T47D (cell line): ENCODE measurements at regions not wholly inside any gene's neighbourhood (a gene's known extent, or its start where the extent isn't known, plus 50 kb on each side); places are given as distances from the start of the nearest gene placed in this dataset.
"Not testable (repeated sequence)": the region's sequence is repeated elsewhere in the genome, so short reads cannot be mapped to it uniquely, and the experiment has no call there.

Experiments used
- DNase-seq, 2 experiments: peaks; one replicate each; pipeline versions ENCODE4 v3.0.0 to v3.0.0-alpha.2; 2011 to 2012; ENCODE audit warnings: low read depth in 1 of 2, low spot score in 1 of 2
- in situ Hi-C: cut with HindIII; loops from 2 replicates; pipeline ENCODE4 v1.10.0; 2016; ENCODE audit warnings: low sequenced_read_pairs, low pct_unique_long_range_greater_than_20kb

GRCh38 chr7:65146118-65146914 is 139.8 kb upstream of the ERV3-1 start:
- DNase-seq, in situ Hi-C loops: not testable (repeated sequence)

GRCh38 chr7:65145710-65146109 is 139.2 kb upstream of the ERV3-1 start:
- DNase-seq, in situ Hi-C loops: not testable (repeated sequence)

DNA sequence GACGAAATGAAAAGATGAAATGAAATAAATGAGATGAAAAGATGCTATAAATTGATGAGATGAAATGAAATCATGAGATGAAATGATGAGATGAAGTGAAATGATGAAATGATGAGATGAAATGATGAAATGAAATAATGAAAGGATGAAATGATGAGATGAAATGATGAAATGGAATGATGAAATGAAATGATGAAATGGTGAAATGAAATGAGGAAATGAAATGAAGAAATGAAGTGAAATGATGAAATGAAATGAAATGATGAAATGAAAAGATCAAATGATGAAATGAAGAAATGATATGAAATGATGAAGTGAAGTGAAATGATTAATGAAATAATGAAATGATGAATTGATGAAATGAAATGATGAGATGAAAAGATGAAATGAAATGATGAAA is 138.5 kb upstream of the ERV3-1 start:
- DNase-seq, in situ Hi-C loops: not testable (repeated sequence)

- DNase-seq, in situ Hi-C loops: not testable (repeated sequence)
These were observed 138.1 kb upstream of the ERV3-1 start for GRCh38 chr7:65144557-65144956.

GRCh38 chr7:65144119-65144518 is 137.6 kb upstream of the ERV3-1 start:
- in situ Hi-C loops, DNase-seq: not testable (repeated sequence)

DNA sequence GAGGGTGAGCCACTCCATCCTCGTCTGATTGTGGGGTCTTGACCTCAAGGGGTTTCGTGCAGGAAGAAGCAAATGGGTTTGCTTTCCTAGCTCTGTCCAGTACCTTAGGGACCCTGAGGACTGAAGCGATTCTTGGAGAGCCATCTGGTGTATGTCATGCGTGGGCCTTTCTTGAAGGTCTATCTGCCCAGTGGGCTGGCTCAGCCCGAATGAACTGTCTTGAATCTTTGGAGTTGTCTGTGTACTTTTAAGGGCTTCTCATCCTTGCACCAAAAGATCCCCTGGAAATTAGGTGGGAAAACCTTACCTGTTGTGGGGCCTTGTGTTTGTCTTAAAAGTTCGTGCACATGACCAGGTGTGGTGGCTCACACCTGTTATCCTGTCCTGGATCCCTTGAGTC is 135.4 kb upstream of the ERV3-1 start:
- in situ Hi-C loops, DNase-seq: not testable (repeated sequence)

GRCh38 chr7:65141405-65141778 is 134.9 kb upstream of the ERV3-1 start:
- in situ Hi-C loops, DNase-seq: not testable (repeated sequence)

DNA sequence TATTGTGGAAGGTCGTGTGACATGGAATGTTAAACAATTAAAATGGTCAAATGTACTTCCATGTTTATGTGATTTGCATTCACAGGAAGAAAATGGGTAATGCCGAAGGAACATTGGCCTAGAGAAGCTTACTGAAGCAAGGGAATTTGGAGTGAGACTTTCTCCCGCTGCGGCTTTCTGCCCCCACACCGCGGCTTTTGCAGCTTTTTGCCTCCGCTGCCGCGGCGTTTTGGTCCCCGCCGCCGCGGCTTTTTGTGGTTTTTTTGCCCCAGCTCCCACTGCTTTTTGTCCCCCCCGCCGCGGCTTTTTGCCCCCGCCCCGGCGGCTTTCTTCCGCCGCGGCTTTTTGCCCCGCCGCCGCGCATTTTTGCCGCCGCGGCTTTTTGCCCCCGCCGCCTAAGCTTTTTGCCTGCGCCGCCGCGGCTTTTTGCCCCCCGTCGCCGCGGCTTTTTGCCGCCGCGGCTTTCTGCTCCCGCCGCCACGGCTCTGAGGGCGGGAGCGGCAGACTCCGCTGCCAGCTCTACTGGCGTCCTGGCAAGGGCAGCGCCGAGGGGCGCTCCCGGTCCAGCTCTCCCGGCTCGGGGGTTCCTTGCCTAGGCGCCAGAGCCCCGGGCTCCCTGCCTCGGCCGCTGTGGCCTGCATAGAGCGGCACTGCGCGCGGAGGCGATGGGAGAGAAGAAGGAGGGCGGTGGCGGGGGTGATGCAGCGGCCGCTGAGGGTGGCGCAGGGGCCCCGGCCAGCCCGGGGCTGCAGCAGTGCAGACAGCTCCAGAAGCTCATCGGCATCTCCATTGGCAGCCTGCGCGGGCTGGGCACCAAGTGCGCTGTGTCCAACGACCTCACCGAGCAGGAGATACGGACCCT is 134.3 kb upstream of the ERV3-1 start:
- DNase-seq, in situ Hi-C loops: not testable (repeated sequence)

- DNase-seq, in situ Hi-C loops: not testable (repeated sequence)
These were observed 130.4 kb upstream of the ERV3-1 start for GRCh38 chr7:65136850-65137249.

DNA sequence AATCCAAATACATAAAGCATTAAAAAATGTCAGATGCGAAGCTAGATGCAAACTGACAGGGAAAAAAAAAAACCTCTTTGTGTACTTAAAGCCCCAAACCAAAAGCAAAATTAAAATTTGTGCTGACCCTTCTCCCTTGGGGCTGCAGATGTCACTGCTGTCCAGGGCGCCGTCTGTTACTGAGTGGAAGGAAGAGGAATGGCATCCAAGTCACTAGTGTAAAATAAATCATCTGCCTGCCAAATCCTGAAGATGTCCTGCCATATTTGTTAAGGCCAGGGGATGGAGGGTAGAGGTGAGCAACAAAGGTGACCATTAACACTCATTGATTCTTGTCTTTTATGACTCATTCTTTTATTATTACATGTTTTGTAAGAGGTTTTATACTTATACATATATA is 126.6 kb upstream of the ERV3-1 start:
- DNase-seq, in situ Hi-C loops: not testable (repeated sequence)

DNA sequence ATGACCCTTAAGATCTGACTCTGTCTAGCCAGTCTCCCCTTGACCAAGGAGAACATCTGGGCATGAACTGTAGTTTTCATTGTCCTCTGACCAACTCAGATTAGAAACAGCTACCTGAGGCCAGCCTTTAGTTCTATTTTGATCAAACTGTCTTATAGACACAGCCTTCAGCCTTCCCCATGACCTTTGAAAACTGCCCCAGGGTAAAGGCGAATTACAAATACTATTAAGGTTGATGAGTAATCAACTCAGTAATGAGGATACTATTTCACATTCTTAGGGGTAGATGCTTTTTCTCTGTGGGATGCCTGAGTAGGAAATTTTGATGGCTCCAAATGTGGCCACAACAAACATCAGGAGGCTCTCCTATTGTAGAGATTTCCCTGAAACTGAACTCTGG is 125.8 kb upstream of the ERV3-1 start:
- in situ Hi-C loops, DNase-seq: not testable (repeated sequence)

DNA sequence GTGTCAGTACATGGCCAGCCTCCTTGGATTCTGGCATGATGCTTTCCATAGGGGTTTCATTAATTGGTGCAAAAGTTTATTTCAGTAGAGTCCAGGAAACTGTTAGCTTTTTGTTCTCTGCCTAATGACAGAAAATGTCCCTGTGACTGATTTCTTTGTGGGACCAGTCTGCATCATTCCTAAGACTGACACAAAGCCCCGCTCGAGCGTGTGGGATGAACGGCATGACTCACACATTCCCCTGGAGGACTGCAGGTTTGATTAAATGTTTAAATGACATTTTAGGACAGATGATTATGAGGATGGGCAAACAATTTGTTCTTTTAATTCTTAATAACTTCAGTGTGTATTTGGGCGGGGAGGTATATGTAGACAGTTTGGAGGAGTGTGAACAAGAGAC is 120.9 kb upstream of the ERV3-1 start:
- in situ Hi-C loops, DNase-seq: not testable (repeated sequence)

DNA sequence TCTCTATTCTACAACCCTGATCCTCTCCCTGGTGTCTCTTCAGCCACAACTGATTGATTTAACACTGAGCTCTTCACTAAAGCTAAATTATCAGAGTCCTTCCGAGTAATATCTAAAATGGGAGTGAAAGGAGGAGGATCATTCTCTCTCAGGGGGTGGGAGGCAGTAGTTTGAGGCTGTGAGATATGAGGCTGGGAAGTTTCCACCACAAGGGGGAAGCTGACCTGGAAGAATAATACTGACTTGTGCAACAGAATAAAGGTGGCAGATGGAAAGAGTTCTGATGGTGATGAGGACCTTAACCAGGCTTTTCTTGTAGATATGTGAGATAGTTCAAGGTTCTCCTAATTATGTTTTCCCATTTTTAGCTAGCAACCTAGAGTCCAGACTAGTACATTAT is 118.1 kb upstream of the ERV3-1 start:
- DNase-seq, in situ Hi-C loops: not testable (repeated sequence)

DNA sequence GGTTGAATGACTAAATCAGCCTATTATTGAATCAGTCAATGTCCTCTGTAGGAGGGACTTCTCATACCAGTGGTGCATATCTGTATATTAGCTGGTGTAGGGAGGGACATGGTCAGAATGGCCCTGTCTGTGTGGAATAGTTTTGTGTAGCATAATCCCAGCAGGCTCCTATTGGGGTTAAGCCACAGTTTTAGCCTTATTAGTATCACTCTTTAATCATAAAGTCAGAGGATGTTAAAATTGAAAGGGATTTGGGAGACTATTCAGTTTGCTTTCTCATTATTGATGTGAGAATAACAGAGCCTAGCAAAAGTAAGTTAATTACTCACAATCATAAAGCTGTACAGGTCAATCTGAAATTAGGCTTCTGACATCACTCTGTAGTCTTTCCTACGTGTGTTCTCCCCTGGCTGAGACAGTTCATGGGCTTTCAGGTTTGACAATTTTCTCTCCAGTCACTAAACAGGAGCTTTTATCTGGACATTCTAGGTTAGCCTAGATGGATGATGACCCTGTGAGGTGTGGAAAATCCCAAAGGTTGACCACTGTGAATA is 99.2 kb upstream of the ERV3-1 start:
- DNase-seq, in situ Hi-C loops: not testable (repeated sequence)

GRCh38 chr7:65100499-65100898 is 94.0 kb upstream of the ERV3-1 start:
- DNase-seq, in situ Hi-C loops: not testable (repeated sequence)

DNA sequence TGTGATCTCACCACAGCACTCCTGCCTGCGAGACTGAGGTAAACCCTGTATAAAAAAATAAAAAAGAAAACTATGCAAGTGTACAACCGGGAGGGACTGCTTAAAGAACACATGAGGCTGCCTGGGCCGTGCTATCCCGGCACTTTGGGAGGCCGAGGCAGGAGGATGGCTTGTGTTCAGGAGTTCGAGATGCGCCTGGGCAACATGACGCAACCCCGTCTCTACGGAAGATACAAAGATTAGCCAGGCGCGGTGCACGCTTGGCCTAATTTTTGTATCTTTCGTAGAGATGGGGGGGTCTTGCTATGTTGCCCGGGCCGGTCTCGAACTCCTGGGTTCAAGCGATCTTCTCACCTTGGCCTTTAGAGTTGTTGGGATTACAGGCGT is 75.2 kb upstream of the ERV3-1 start:
- DNase-seq, in situ Hi-C loops: not testable (repeated sequence)

GRCh38 chr7:65080799-65081668 is 74.5 kb upstream of the ERV3-1 start:
- DNase-seq, result peak; percentile 82 to 97
- in situ Hi-C loops, result not testable (repeated sequence)
